Keratinocyte (primary cell): ENCODE measurements at regions not wholly inside any gene's neighbourhood (a gene's known extent, or its start where the extent isn't known, plus 50 kb on each side); places are given as distances from the start of the nearest gene placed in this dataset.

Experiments used
- DNase-seq: peaks from one replicate; pipeline ENCODE4 v3.0.0-alpha.2; 2011; ENCODE audit warnings: low read depth, missing footprints, low spot score
- FAIRE-seq: peaks from 2 replicates; lab custom pipeline; 2011; peaks lifted over from hg19 to GRCh38; lab: Jason Lieb, UNC
- H2AFZ ChIP-seq: 2 replicates; pipeline ENCODE4 v1.6.0; 2012; ENCODE audit warnings: low read length, control low read depth, inconsistent platforms; ENCODE audit not compliant: control insufficient read depth
- H3K27ac ChIP-seq: 2 replicates; pipeline ENCODE4 v1.5.1; 2011; ENCODE audit warnings: low read length; ENCODE audit not compliant: control insufficient read depth, insufficient read depth
- H3K27me3 ChIP-seq: 3 replicates; pipeline ENCODE4 v1.6.0; 2011; ENCODE audit warnings: low read length; ENCODE audit not compliant: control insufficient read depth, insufficient read depth; ENCODE audit errors: extremely low read depth
- H3K36me3 ChIP-seq, 2 experiments: 2 replicates in 1 of 2; 3 replicates in 1 of 2; pipeline ENCODE4 v1.5.1; 2011; ENCODE audit warnings: low read length in 2 of 2, mild to moderate bottlenecking in 1 of 2; ENCODE audit not compliant: control insufficient read depth in 2 of 2, insufficient read depth in 2 of 2; ENCODE audit errors: extremely low read depth in 1 of 2
- H3K4me1 ChIP-seq: 3 replicates; pipeline ENCODE4 v1.5.1; 2011; ENCODE audit warnings: low read length; ENCODE audit not compliant: control insufficient read depth, insufficient read depth; ENCODE audit errors: extremely low read depth
- H3K4me2 ChIP-seq: 3 replicates; pipeline ENCODE4 v1.6.0; 2011; ENCODE audit warnings: low read depth, low read length; ENCODE audit not compliant: control insufficient read depth, insufficient read depth; ENCODE audit errors: extremely low read depth
- H3K4me3 ChIP-seq, 3 experiments: fragments of 200-600 bp in 1 of 3; sonication (generic) in 1 of 3; 2 replicates in 2 of 3; 3 replicates in 1 of 3; pipeline ENCODE4 v1.5.1; 2011 to 2016; ENCODE audit warnings: low read length in 3 of 3, mild to moderate bottlenecking in 3 of 3, control low read depth in 2 of 3, inconsistent platforms in 1 of 3, low read depth in 1 of 3, mixed read lengths in 1 of 3, mixed run types in 1 of 3, moderate library complexity in 1 of 3; ENCODE audit not compliant: control insufficient read depth in 2 of 3, insufficient read depth in 2 of 3; ENCODE audit errors: extremely low read depth in 1 of 3
- H3K79me2 ChIP-seq: 2 replicates; pipeline ENCODE4 v1.6.0; 2012; ENCODE audit warnings: low read length; ENCODE audit not compliant: control insufficient read depth, insufficient read depth
- H3K9ac ChIP-seq: 3 replicates; pipeline ENCODE4 v1.6.0; 2011; ENCODE audit warnings: low read length; ENCODE audit not compliant: control insufficient read depth, insufficient read depth; ENCODE audit errors: extremely low read depth
- H3K9me1 ChIP-seq: 3 replicates; pipeline ENCODE4 v1.6.0; 2011; ENCODE audit warnings: low read length; ENCODE audit not compliant: control insufficient read depth, insufficient read depth; ENCODE audit errors: extremely low read depth
- H3K9me3 ChIP-seq: 2 replicates; pipeline ENCODE4 v1.5.1; 2012; ENCODE audit warnings: low read depth, low read length; ENCODE audit not compliant: control insufficient read depth
- H4K20me1 ChIP-seq: 3 replicates; pipeline ENCODE4 v1.6.0; 2011; ENCODE audit warnings: low read length; ENCODE audit not compliant: control insufficient read depth, insufficient read depth; ENCODE audit errors: extremely low read depth
- EZH2 ChIP-seq: IDR thresholded peaks from one replicate; pipeline ENCODE4 v1.6.1; 2012; ENCODE audit warnings: inconsistent platforms, mild to moderate bottlenecking, low read length, moderate library complexity
- dilution Hi-C: fragments of 300-500 bp; cut with MboI; formaldehyde crosslinking; loops from one replicate; pipeline ENCODE4 v1.7.0; 2020; ENCODE audit warnings: low sequenced_read_pairs; ENCODE audit not compliant: extremely low pct_ligation_motif_present
- TF ChIP-seq, protein P1 (sequence below), 3 experiments: IDR thresholded peaks in 1 of 3; conservative IDR thresholded peaks in 1 of 3; optimal IDR thresholded peaks in 1 of 3; 2 replicates in 2 of 3; 3 replicates in 1 of 3; pipeline versions ENCODE3 to v1.5.1; 2011; ENCODE audit warnings: low read length in 3 of 3, mild to moderate bottlenecking in 3 of 3, moderate library complexity in 2 of 3, control low read depth in 1 of 3, inconsistent platforms in 1 of 3; ENCODE audit not compliant: insufficient read depth in 2 of 3; ENCODE audit errors: extremely low read depth in 1 of 3

DNA sequence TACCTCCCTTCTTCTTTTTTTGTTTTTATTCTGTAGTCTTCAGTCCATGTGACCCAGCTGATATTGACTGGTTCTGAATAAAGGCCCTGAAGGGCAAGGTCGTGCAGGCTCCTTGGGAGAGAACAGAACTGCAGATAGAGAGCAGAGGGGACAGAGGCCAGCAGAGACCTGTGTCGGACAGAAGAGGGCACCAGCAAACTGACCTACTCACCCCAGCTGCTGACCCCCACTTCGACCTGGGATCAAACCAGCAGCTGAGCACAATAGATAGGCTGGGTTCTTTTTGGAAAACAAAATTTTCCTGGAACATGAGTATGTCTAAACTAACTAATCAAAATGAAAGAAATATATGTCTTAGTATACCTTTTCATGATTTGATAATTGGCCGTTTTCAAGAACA lies 695.1 kb downstream of the NR2F1-AS1 start:
- dilution Hi-C loops = no loop called here
- Histone ChIP-seq H3K27ac (no peak overlapping the region), H3K4me3 (no peak overlapping the region), H3K36me3 (no peaks in the 10 kb centered on the region), H3K9me3 (no peaks in the 10 kb centered on the region), H3K9ac (no peak overlapping the region), H3K79me2 (no peaks in the 10 kb centered on the region), H3K9me1 (no peaks in the 10 kb centered on the region), H3K4me2 (no peak overlapping the region), H2AFZ (no peak overlapping the region), H4K20me1 (no peaks in the 10 kb centered on the region), H3K27me3 (peaks cover 4% of the 10 kb centered on the region), H3K4me1 (no peaks in the 10 kb centered on the region)
- DNase-seq (no peak), FAIRE-seq (no peak)
- TF ChIP-seq, protein P1, sequence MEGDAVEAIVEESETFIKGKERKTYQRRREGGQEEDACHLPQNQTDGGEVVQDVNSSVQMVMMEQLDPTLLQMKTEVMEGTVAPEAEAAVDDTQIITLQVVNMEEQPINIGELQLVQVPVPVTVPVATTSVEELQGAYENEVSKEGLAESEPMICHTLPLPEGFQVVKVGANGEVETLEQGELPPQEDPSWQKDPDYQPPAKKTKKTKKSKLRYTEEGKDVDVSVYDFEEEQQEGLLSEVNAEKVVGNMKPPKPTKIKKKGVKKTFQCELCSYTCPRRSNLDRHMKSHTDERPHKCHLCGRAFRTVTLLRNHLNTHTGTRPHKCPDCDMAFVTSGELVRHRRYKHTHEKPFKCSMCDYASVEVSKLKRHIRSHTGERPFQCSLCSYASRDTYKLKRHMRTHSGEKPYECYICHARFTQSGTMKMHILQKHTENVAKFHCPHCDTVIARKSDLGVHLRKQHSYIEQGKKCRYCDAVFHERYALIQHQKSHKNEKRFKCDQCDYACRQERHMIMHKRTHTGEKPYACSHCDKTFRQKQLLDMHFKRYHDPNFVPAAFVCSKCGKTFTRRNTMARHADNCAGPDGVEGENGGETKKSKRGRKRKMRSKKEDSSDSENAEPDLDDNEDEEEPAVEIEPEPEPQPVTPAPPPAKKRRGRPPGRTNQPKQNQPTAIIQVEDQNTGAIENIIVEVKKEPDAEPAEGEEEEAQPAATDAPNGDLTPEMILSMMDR (optimal IDR thresholded peaks at IDR 0.05 in 1 of 3, IDR thresholded peaks at IDR 0.05 in 1 of 3, conservative IDR thresholded peaks at IDR 0.05 in 1 of 3; ENCODE audit: extremely low read depth in 1 of 3, insufficient read depth in 2 of 3, low read length in 3 of 3) = peak in 1 of 3 experiments; percentile 36
- TF ChIP-seq EZH2 = no peak

DNA sequence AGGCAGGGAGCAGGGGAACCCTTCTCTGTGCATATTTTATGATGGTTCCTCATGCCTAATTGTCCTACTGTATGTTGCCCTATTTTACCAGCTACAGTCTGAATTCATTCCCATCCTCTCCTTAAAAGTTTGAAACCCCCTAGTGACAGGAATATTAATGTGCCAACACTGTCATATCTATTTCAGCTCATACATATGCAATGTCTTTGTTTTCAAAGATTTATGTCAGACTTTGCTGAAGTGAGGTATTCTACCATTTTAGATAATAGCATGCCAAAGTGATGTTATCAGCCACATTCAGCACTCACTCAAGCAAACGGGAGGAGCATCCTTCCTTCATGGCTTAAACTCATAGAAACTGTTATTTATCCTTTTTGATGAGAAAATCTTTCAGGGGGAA lies 696.5 kb downstream of the NR2F1-AS1 start:
- FAIRE-seq (no peak), DNase-seq (no peak)
- dilution Hi-C loops = no loop called here
- no peaks in the 10 kb centered on the region for H3K79me2 ChIP-seq
- no peaks in the 10 kb centered on the region for H4K20me1 ChIP-seq
- H3K27me3 ChIP-seq = peaks cover 4% of the 10 kb centered on the region
- TF ChIP-seq, protein P1 (optimal IDR thresholded peaks at IDR 0.05 in 1 of 3, IDR thresholded peaks at IDR 0.05 in 1 of 3, conservative IDR thresholded peaks at IDR 0.05 in 1 of 3; ENCODE audit: extremely low read depth in 1 of 3, insufficient read depth in 2 of 3, low read length in 3 of 3) = no peak
- TF ChIP-seq EZH2 = no peak
- no peak overlapping the region for H3K27ac ChIP-seq
- no peaks in the 10 kb centered on the region for H3K4me1 ChIP-seq
- H2AFZ ChIP-seq = no peak overlapping the region
- no peak overlapping the region for H3K9ac ChIP-seq
- no peaks in the 10 kb centered on the region for H3K9me3 ChIP-seq
- no peaks in the 10 kb centered on the region for H3K9me1 ChIP-seq
- no peak overlapping the region for H3K4me3 ChIP-seq
- no peak overlapping the region for H3K4me2 ChIP-seq
- H3K36me3 ChIP-seq = no peaks in the 10 kb centered on the region
